DOHH2 (cell line): ENCODE measurements at regions not wholly inside any gene's neighbourhood (a gene's known extent, or its start where the extent isn't known, plus 50 kb on each side); places are given as distances from the start of the nearest gene placed in this dataset.

Experiments
- H3F3A ChIP-seq: fragments of 200-600 bp; sonication (generic), shearing (Covaris generic); 2 replicates; pipeline ENCODE4 v1.6.0; 2016; ENCODE audit warnings: antibody characterized with exemption, mild to moderate bottlenecking; ENCODE audit not compliant: control insufficient read depth, insufficient read depth
- H3K27ac ChIP-seq: fragments of 200-600 bp; sonication (generic); 2 replicates; pipeline ENCODE4 v1.5.1; 2014; ENCODE audit warnings: low read depth, mild to moderate bottlenecking, low read length, moderate library complexity
- H3K27me3 ChIP-seq: fragments of 200-600 bp; sonication (generic); 2 replicates; pipeline ENCODE4 v1.6.1; 2014; ENCODE audit warnings: mild to moderate bottlenecking, low read length, mixed read lengths; ENCODE audit not compliant: control insufficient read depth
- H3K36me3 ChIP-seq: fragments of 200-600 bp; sonication (generic); 2 replicates; pipeline ENCODE4 v1.6.1; 2014; ENCODE audit warnings: mild to moderate bottlenecking, low read length, moderate library complexity, mixed read lengths; ENCODE audit not compliant: control insufficient read depth
- H3K4me1 ChIP-seq: fragments of 200-600 bp; sonication (generic); 2 replicates; pipeline ENCODE4 v1.6.1; 2014; ENCODE audit warnings: mild to moderate bottlenecking, low read length, mixed read lengths; ENCODE audit not compliant: control insufficient read depth
- H3K4me2 ChIP-seq: fragments of 200-600 bp; sonication (generic); 2 replicates; pipeline ENCODE4 v1.6.0; 2014; ENCODE audit warnings: mild to moderate bottlenecking, low read length, moderate library complexity
- H3K4me3 ChIP-seq: fragments of 200-600 bp; sonication (generic); 2 replicates; pipeline ENCODE4 v1.5.1; 2014; ENCODE audit warnings: mild to moderate bottlenecking, low read length, mixed read lengths
- H3K79me2 ChIP-seq: fragments of 200-600 bp; sonication (generic); 2 replicates; pipeline ENCODE4 v1.6.1; 2014; ENCODE audit warnings: mild to moderate bottlenecking, low read length, mixed read lengths; ENCODE audit not compliant: control insufficient read depth
- H3K9me2 ChIP-seq: fragments of 200-600 bp; sonication (generic); replicated peaks from 2 replicates; pipeline ENCODE4 v1.6.1; 2014; ENCODE audit warnings: mild to moderate bottlenecking, low read length, mixed read lengths; ENCODE audit not compliant: control insufficient read depth
- H3K9me3 ChIP-seq: fragments of 200-600 bp; sonication (generic); 2 replicates; pipeline ENCODE4 v1.6.1; 2014; ENCODE audit warnings: antibody characterized with exemption, low read length, mixed read lengths; ENCODE audit not compliant: control insufficient read depth, insufficient read depth
- H4K20me1 ChIP-seq: fragments of 200-600 bp; sonication (generic); 2 replicates; pipeline ENCODE4 v1.6.0; 2014; ENCODE audit warnings: low read depth, mild to moderate bottlenecking, antibody characterized with exemption, low read length, moderate library complexity; ENCODE audit not compliant: control insufficient read depth, insufficient read depth
- EZH2phosphoT487 ChIP-seq: fragments of 200-600 bp; sonication (generic); IDR thresholded peaks from 2 replicates; pipeline ENCODE4 v1.6.1; 2017; ENCODE audit warnings: borderline replicate concordance, mild to moderate bottlenecking, antibody characterized with exemption, low read length, moderate library complexity, mixed read lengths
- TF ChIP-seq, protein P1 (sequence below): fragments of 200-600 bp; sonication (generic); IDR thresholded peaks from one replicate; pipeline ENCODE4 v1.5.1; 2014; ENCODE audit warnings: antibody characterized with exemption, mild to moderate bottlenecking, low read depth, low read length; ENCODE audit not compliant: poor library complexity, severe bottlenecking

DNA sequence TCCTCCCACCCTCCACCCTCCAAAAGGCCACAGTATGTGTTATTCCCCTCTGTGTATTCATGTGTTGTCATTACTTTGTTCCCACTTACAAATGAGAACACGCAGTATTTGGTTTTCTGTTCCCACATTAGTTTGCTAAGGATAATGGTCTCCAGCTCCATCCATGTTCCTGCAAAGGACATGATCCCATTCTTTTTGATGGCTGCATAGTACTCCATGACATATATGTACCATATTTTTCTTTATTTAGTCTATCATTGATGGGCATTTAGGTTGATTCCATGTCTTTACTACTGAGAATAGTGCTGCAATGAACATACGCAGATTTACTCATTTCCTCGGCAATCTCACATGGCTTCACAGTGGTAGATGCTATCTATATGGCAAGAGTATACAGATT, 453.6 kb upstream of the CFAP20DC start:
- H3K4me1 ChIP-seq: no peaks in the 10 kb centered on the region
- H3K4me2 ChIP-seq: no peak overlapping the region
- H3K27me3 ChIP-seq: no peaks in the 10 kb centered on the region
- H3K9me2 ChIP-seq: no peaks in the 10 kb centered on the region
- no peak overlapping the region for H3K4me3 ChIP-seq
- no peaks in the 10 kb centered on the region; the same call in 1 of the 2 replicates for H3K9me3 ChIP-seq
- H4K20me1 ChIP-seq: no peaks in the 10 kb centered on the region
- H3F3A ChIP-seq: no peaks in the 10 kb centered on the region
- no peak overlapping the region for H3K27ac ChIP-seq
- no peaks in the 10 kb centered on the region for H3K36me3 ChIP-seq
- no peaks in the 10 kb centered on the region for H3K79me2 ChIP-seq
- TF ChIP-seq, protein P1, sequence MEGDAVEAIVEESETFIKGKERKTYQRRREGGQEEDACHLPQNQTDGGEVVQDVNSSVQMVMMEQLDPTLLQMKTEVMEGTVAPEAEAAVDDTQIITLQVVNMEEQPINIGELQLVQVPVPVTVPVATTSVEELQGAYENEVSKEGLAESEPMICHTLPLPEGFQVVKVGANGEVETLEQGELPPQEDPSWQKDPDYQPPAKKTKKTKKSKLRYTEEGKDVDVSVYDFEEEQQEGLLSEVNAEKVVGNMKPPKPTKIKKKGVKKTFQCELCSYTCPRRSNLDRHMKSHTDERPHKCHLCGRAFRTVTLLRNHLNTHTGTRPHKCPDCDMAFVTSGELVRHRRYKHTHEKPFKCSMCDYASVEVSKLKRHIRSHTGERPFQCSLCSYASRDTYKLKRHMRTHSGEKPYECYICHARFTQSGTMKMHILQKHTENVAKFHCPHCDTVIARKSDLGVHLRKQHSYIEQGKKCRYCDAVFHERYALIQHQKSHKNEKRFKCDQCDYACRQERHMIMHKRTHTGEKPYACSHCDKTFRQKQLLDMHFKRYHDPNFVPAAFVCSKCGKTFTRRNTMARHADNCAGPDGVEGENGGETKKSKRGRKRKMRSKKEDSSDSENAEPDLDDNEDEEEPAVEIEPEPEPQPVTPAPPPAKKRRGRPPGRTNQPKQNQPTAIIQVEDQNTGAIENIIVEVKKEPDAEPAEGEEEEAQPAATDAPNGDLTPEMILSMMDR: no peak
- TF ChIP-seq EZH2phosphoT487: no peak

DNA sequence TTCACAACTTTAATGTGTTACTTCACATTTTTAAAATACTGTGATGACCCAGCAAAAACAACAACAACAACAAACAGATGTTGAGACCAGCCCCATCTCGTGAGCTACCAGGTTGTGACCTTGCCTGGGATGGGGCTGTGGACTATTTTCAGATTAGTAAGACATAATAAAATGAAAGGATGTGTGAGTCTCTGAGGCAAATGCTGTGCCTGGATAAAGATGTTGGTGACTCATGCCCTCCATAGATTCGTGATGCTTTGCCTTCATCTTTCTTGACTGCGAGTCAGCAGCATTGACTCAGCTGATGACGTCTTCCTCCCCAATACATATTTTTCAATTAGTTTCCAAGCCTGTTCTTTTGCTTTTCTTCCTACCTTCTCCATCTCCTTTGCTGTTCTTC, 453.0 kb upstream of the CFAP20DC start:
- H3K4me2 ChIP-seq: no peak overlapping the region
- no peaks in the 10 kb centered on the region for H3K9me2 ChIP-seq
- H3K27me3 ChIP-seq: no peaks in the 10 kb centered on the region
- no peak overlapping the region for H3K27ac ChIP-seq
- H3K4me1 ChIP-seq: no peaks in the 10 kb centered on the region
- no peaks in the 10 kb centered on the region for H3K79me2 ChIP-seq
- no peaks in the 10 kb centered on the region for H4K20me1 ChIP-seq
- H3K9me3 ChIP-seq: no peaks in the 10 kb centered on the region; the same call in 1 of the 2 replicates
- H3F3A ChIP-seq: no peaks in the 10 kb centered on the region
- TF ChIP-seq EZH2phosphoT487: no peak
- TF ChIP-seq, protein P1: no peak
- no peak overlapping the region for H3K4me3 ChIP-seq
- H3K36me3 ChIP-seq: no peaks in the 10 kb centered on the region

DNA sequence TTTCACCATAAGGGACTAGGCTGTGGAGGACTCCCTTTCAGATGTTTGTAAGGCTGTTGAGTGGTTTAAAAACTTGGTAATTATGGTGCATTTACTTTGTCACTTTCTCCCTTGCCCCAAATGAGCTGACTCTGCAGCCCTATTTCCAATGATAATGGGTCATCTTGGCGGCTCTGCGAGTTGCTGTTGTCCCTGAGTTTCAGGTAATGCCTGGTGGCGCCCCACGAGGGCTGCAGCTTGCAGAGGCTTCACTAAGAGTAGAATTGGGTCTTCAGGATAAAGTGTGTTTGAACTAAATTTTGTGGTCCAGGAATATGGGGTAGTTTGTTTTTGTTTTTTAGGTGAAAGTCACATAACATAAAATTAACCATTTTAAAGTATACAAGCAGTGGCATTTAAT, 450.1 kb upstream of the CFAP20DC start:
- Histone ChIP-seq H3K4me1 (no peaks in the 10 kb centered on the region), H3K27me3 (no peaks in the 10 kb centered on the region), H3F3A (no peaks in the 10 kb centered on the region)

More for the DNA sequence above, 450.1 kb upstream of the CFAP20DC start:
- Histone ChIP-seq H3K27ac (no peak overlapping the region), H3K4me2 (no peak overlapping the region), H4K20me1 (no peaks in the 10 kb centered on the region), H3K79me2 (no peaks in the 10 kb centered on the region), H3K4me3 (no peak overlapping the region), H3K9me2 (no peaks in the 10 kb centered on the region), H3K36me3 (no peaks in the 10 kb centered on the region), H3K9me3 (no peaks in the 10 kb centered on the region)
- no peak for TF ChIP-seq EZH2phosphoT487
- TF ChIP-seq, protein P1: no peak
